GM12878 (cell line): ENCODE measurements at regions not wholly inside any gene's neighbourhood (a gene's known extent, or its start where the extent isn't known, plus 50 kb on each side); places are given as distances from the start of the nearest gene placed in this dataset.

Experiments used
- ATAC-seq: fragments of 200-7000 bp; cut with Tn5 transposase; 3 replicates; pipeline ENCODE4 v1.9.1; 2020; ENCODE audit warnings: mild to moderate bottlenecking, moderate library complexity
- BruUV-seq: library from RNA; stranded (reverse); fragments of 400-500 nt; replicated peaks from 2 replicates; lab custom pipeline; 2021; lab: Mats Ljungman, UMichigan
- CTCF ChIA-PET: fragments of 300-600 bp; sonication (Branson Sonifier 250); formaldehyde crosslinking; extraction: SDS; loops from one replicate; lab custom pipeline; 2021; ENCODE audit warnings: inconsistent platforms; lab: Yijun Ruan, JAX
- POLR2A ChIA-PET: fragments of 350-600 bp; formaldehyde crosslinking; extraction: SDS; loops from one replicate; lab custom pipeline; 2021; ENCODE audit warnings: inconsistent platforms; lab: Charles Lee
- RAD21 ChIA-PET: fragments of 300-600 bp; sonication (Branson Sonifier 250); formaldehyde crosslinking; loops from one replicate; lab custom pipeline; 2023; ENCODE audit warnings: antibody characterized with exemption; ENCODE audit not compliant: unreplicated experiment; lab: Charles Lee
- SMC1A ChIA-PET: fragments of 300-600 bp; sonication (Branson Sonifier 250); formaldehyde crosslinking; loops from one replicate; lab custom pipeline; 2023; ENCODE audit not compliant: unreplicated experiment, uncharacterized antibody; lab: Charles Lee
- DNase-seq: peaks from one replicate; pipeline ENCODE4 v3.0.0-alpha.2; 2011; ENCODE audit warnings: low read depth, low spot score
- FAIRE-seq: peaks from 3 replicates; lab custom pipeline; 2011; peaks lifted over from hg19 to GRCh38; lab: Jason Lieb, UNC
- H2AFZ ChIP-seq: 2 replicates; pipeline ENCODE4 v1.6.0; 2011; ENCODE audit warnings: low read depth, low read length, control low read depth; ENCODE audit not compliant: control insufficient read depth
- H3K27ac ChIP-seq: 2 replicates; pipeline ENCODE4 v1.5.1; 2011; ENCODE audit warnings: control low read depth; ENCODE audit not compliant: control insufficient read depth, insufficient read depth
- H3K27me3 ChIP-seq, 2 experiments: replicated peaks in 1 of 2; 2 replicates each; pipeline versions ENCODE4 v1.6.0 to v1.6.1; 2011; ENCODE audit warnings: low read length in 1 of 2; ENCODE audit not compliant: control insufficient read depth in 2 of 2, insufficient read depth in 2 of 2
- H3K36me3 ChIP-seq, 2 experiments: 2 replicates each; pipeline ENCODE4 v1.5.1; 2011; ENCODE audit warnings: low read length in 1 of 2; ENCODE audit not compliant: control insufficient read depth in 2 of 2, insufficient read depth in 2 of 2
- H3K4me1 ChIP-seq: 2 replicates; pipeline ENCODE4 v1.6.1; 2011; ENCODE audit warnings: mild to moderate bottlenecking, low read length, moderate library complexity, mixed read lengths; ENCODE audit not compliant: control insufficient read depth, insufficient read depth
- H3K4me2 ChIP-seq: 2 replicates; pipeline ENCODE4 v1.6.0; 2011; ENCODE audit warnings: control low read depth; ENCODE audit not compliant: control insufficient read depth, insufficient read depth
- H3K4me3 ChIP-seq: fragments of 200-600 bp; sonication (generic); 2 replicates; pipeline ENCODE4 v1.5.1; 2016
- H3K79me2 ChIP-seq: 2 replicates; pipeline ENCODE4 v1.6.0; 2011; ENCODE audit warnings: low read length; ENCODE audit not compliant: control insufficient read depth, insufficient read depth
- H3K9ac ChIP-seq: 2 replicates; pipeline ENCODE4 v1.8.0; 2011; ENCODE audit warnings: low read length, control low read depth, mixed read lengths; ENCODE audit not compliant: control insufficient read depth, insufficient read depth
- H3K9me3 ChIP-seq: replicated peaks from 3 replicates; pipeline ENCODE4 v1.5.1; 2011; ENCODE audit warnings: mild to moderate bottlenecking, low read length; ENCODE audit not compliant: control insufficient read depth, insufficient read depth
- H4K20me1 ChIP-seq: 2 replicates; pipeline ENCODE4 v1.6.0; 2011; ENCODE audit not compliant: control insufficient read depth, insufficient read depth
- ASH2L ChIP-seq: fragments of 300-600, 200-600 bp; sonication (generic); IDR thresholded peaks from 2 replicates; pipeline ENCODE4 v1.6.1; 2017; ENCODE audit warnings: low read depth, mild to moderate bottlenecking, borderline replicate concordance
- SMAD1 ChIP-seq: fragments of 450-650 bp; IDR thresholded peaks from 2 replicates; pipeline ENCODE4 v1.6.1; 2018; ENCODE audit warnings: mild to moderate bottlenecking, low read depth; ENCODE audit not compliant: partially characterized antibody
- SMAD5 ChIP-seq: IDR thresholded peaks from 2 replicates; pipeline ENCODE4 v1.6.1; 2016; ENCODE audit warnings: antibody characterized with exemption, low read depth
- SP1 ChIP-seq: IDR thresholded peaks from one replicate; pipeline ENCODE4 v1.6.1; 2011; ENCODE audit warnings: low read depth, low read length
- STAT1 ChIP-seq: fragments of 450-650 bp; conservative IDR thresholded peaks from 2 replicates; pipeline ENCODE4 v1.6.1; 2014; ENCODE audit warnings: antibody characterized with exemption, mild to moderate bottlenecking
- TCF3 ChIP-seq: IDR thresholded peaks from 2 replicates; pipeline ENCODE4 v1.6.1; 2012; ENCODE audit warnings: low read depth, mild to moderate bottlenecking, low read length, borderline replicate concordance; ENCODE audit not compliant: insufficient read depth
- ZNF24 ChIP-seq: fragments of 450-650 bp; IDR thresholded peaks from 2 replicates; pipeline ENCODE4 v1.6.1; 2017; ENCODE audit warnings: antibody characterized with exemption, mild to moderate bottlenecking
- WGBS: methylation state at CpG from one replicate; pipeline ENCODE4 v1.1.6; 2016; ENCODE audit warnings: low lambda C conversion rate; ENCODE audit not compliant: insufficient replicate concordance, insufficient coverage; ENCODE audit errors: missing lambda C conversion rate; 5-methylcytosine and 5-hydroxymethylcytosine counted together
- in situ Hi-C: fragments of 300-500 bp; cut with MboI; formaldehyde crosslinking; loops from 9 replicates; pipeline ENCODE4 v1.14.3; 2018; ENCODE audit warnings: mixed read lengths
- intact Hi-C: fragments of 100-400 bp; cut with micrococcal nuclease; formaldehyde crosslinking; loops from one replicate; pipeline ENCODE4 v1.14.2; 2022; ENCODE audit not compliant: unreplicated experiment

GRCh38 chr18:78742218-78742745 is 237.3 kb upstream of the SALL3 start:
- H3K79me2 ChIP-seq = no peaks in the 10 kb centered on the region
- CTCF ChIA-PET = no interaction called here
- no peak for FAIRE-seq
- no peaks in the 10 kb centered on the region for H3K36me3 ChIP-seq
- H2AFZ ChIP-seq = no peak overlapping the region
- no peak for DNase-seq
- no peak overlapping the region for H3K27ac ChIP-seq
- intact Hi-C loops (no loop called here), in situ Hi-C loops (no loop called here)
- BruUV-seq = no TSS peak
- POLR2A ChIA-PET = no interaction called here
- no peaks in the 10 kb centered on the region for H3K4me1 ChIP-seq
- H3K27me3 ChIP-seq = no peaks in the 10 kb centered on the region
- SMC1A ChIA-PET = no interaction called here
- no peak overlapping the region for H3K9ac ChIP-seq
- WGBS = 32% methylated on average over 11 of the region's 11 CpGs
- no peaks in the 10 kb centered on the region; the same call in 2 of the 3 replicates for H3K9me3 ChIP-seq
- ATAC-seq = no peak
- H3K4me3 ChIP-seq = no peak overlapping the region
- RAD21 ChIA-PET = no interaction called here
- no peak for TF ChIP-seq ASH2L
- no peak for TF ChIP-seq TCF3
- TF ChIP-seq STAT1 = no peak
- no peak for TF ChIP-seq ZNF24
- no peak overlapping the region for H3K4me2 ChIP-seq
- H4K20me1 ChIP-seq = no peaks in the 10 kb centered on the region

- no peak for FAIRE-seq
- ATAC-seq = no peak
Measured at GRCh38 chr18:78743078-78743477, 236.5 kb upstream of the SALL3 start.

More at GRCh38 chr18:78743078-78743477, 236.5 kb upstream of the SALL3 start:
- no peak overlapping the region for H3K4me2 ChIP-seq
- no peaks in the 10 kb centered on the region for H3K79me2 ChIP-seq
- ChIA-PET SMC1A (no interaction called here), CTCF (no interaction called here), POLR2A (no interaction called here), RAD21 (no interaction called here)
- no peak overlapping the region for H2AFZ ChIP-seq
- no peaks in the 10 kb centered on the region for H3K27me3 ChIP-seq
- H4K20me1 ChIP-seq = no peaks in the 10 kb centered on the region
- no TSS peak for BruUV-seq
- no peaks in the 10 kb centered on the region for H3K36me3 ChIP-seq
- H3K27ac ChIP-seq = no peak overlapping the region
- DNase-seq = no peak
- TF ChIP-seq SMAD1 (no peak), SP1 (no peak), SMAD5 (no peak)
- no peak overlapping the region for H3K9ac ChIP-seq
- no peaks in the 10 kb centered on the region for H3K4me1 ChIP-seq
- in situ Hi-C loops = no loop called here
- intact Hi-C loops = no loop called here
- 27% methylated on average over 9 of the region's 9 CpGs for whole genome bisulfite sequencing
- no peaks in the 10 kb centered on the region; the same call in 2 of the 3 replicates for H3K9me3 ChIP-seq
- no peak overlapping the region for H3K4me3 ChIP-seq
